Ishikawa (cell line): ENCODE measurements at regions not wholly inside any gene's neighbourhood (a gene's known extent, or its start where the extent isn't known, plus 50 kb on each side); places are given as distances from the start of the nearest gene placed in this dataset.

ENCODE experiments used
- CEBPB ChIP-seq: IDR thresholded peaks from 2 replicates; pipeline ENCODE4 v1.6.1; 2012
- CREB1 ChIP-seq: IDR thresholded peaks from 2 replicates; pipeline ENCODE4 v1.6.1; 2012; ENCODE audit warnings: low read depth
- EGR1 ChIP-seq: IDR thresholded peaks from 2 replicates; pipeline ENCODE4 v1.6.1; 2012
- EP300 ChIP-seq: IDR thresholded peaks from 2 replicates; pipeline ENCODE4 v1.6.1; 2012; ENCODE audit warnings: borderline replicate concordance
- FOXM1 ChIP-seq: IDR thresholded peaks from 2 replicates; pipeline ENCODE4 v1.6.1; 2012; ENCODE audit warnings: low read depth, borderline replicate concordance
- MAX ChIP-seq: IDR thresholded peaks from 2 replicates; pipeline ENCODE4 v1.6.1; 2012
- NFIC ChIP-seq: IDR thresholded peaks from 2 replicates; pipeline ENCODE4 v1.6.1; 2012
- RAD21 ChIP-seq: IDR thresholded peaks from 2 replicates; pipeline ENCODE4 v1.6.1; 2012; ENCODE audit warnings: low read depth
- TAF1 ChIP-seq: IDR thresholded peaks from 2 replicates; pipeline ENCODE4 v1.6.1; 2012; ENCODE audit warnings: low read depth, mild to moderate bottlenecking
- TCF12 ChIP-seq: IDR thresholded peaks from 2 replicates; pipeline ENCODE4 v1.6.1; 2012; ENCODE audit warnings: low read depth
- TEAD4 ChIP-seq: IDR thresholded peaks from 2 replicates; pipeline ENCODE4 v1.6.1; 2012
- YY1 ChIP-seq: IDR thresholded peaks from 2 replicates; pipeline ENCODE4 v1.6.1; 2012; ENCODE audit warnings: low read depth
- ZBTB7A ChIP-seq: IDR thresholded peaks from 2 replicates; pipeline ENCODE4 v1.6.1; 2012; ENCODE audit warnings: low read depth
- TF ChIP-seq, protein P1 (sequence below): IDR thresholded peaks from 2 replicates; pipeline ENCODE4 v1.6.1; 2012
- TF ChIP-seq, protein P2 (sequence below): IDR thresholded peaks from 2 replicates; pipeline ENCODE4 v1.6.1; 2012; ENCODE audit warnings: low read depth, mild to moderate bottlenecking

- TF ChIP-seq EP300 (no peak), TAF1 (no peak), EGR1 (no peak), TEAD4 (no peak), CEBPB (no peak), RAD21 (no peak), CREB1 (no peak), FOXM1 (no peak), MAX (no peak), NFIC (no peak), YY1 (no peak)
- TF ChIP-seq, protein P1, sequence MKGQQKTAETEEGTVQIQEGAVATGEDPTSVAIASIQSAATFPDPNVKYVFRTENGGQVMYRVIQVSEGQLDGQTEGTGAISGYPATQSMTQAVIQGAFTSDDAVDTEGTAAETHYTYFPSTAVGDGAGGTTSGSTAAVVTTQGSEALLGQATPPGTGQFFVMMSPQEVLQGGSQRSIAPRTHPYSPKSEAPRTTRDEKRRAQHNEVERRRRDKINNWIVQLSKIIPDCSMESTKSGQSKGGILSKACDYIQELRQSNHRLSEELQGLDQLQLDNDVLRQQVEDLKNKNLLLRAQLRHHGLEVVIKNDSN, result no peak
- TF ChIP-seq, protein P2, sequence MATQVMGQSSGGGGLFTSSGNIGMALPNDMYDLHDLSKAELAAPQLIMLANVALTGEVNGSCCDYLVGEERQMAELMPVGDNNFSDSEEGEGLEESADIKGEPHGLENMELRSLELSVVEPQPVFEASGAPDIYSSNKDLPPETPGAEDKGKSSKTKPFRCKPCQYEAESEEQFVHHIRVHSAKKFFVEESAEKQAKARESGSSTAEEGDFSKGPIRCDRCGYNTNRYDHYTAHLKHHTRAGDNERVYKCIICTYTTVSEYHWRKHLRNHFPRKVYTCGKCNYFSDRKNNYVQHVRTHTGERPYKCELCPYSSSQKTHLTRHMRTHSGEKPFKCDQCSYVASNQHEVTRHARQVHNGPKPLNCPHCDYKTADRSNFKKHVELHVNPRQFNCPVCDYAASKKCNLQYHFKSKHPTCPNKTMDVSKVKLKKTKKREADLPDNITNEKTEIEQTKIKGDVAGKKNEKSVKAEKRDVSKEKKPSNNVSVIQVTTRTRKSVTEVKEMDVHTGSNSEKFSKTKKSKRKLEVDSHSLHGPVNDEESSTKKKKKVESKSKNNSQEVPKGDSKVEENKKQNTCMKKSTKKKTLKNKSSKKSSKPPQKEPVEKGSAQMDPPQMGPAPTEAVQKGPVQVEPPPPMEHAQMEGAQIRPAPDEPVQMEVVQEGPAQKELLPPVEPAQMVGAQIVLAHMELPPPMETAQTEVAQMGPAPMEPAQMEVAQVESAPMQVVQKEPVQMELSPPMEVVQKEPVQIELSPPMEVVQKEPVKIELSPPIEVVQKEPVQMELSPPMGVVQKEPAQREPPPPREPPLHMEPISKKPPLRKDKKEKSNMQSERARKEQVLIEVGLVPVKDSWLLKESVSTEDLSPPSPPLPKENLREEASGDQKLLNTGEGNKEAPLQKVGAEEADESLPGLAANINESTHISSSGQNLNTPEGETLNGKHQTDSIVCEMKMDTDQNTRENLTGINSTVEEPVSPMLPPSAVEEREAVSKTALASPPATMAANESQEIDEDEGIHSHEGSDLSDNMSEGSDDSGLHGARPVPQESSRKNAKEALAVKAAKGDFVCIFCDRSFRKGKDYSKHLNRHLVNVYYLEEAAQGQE, result no peak
Observed at GRCh38 chr15:60243769-60244168, 154.0 kb downstream of the ANXA2 start.

DNA sequence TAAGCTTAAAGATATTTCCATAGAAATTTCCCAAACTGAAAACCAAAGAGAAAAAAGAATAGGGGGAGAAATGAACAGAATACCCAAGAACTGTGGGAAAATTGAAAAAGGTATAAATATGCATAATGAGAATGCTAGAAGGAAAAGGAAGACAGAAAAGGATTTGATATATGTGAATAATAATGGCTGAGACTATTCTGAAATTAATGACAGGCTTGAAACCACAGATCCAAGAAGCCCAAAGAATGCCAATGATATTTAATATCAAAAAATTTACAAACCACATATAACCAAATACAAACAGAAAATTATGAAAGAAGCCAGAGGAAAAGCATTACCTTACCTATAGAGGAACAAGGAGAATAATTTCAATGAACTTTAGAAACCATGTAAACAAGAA, 153.0 kb downstream of the ANXA2 start:
- TF ChIP-seq CEBPB (no peak), NFIC (no peak), CREB1 (no peak), EGR1 (no peak), TCF12 (no peak), FOXM1 (no peak), YY1 (no peak), ZBTB7A (no peak), EP300 (no peak), MAX (no peak), RAD21 (no peak), TAF1 (no peak), TEAD4 (no peak)
- TF ChIP-seq, protein P1, result no peak
- TF ChIP-seq, protein P2, result no peak

DNA sequence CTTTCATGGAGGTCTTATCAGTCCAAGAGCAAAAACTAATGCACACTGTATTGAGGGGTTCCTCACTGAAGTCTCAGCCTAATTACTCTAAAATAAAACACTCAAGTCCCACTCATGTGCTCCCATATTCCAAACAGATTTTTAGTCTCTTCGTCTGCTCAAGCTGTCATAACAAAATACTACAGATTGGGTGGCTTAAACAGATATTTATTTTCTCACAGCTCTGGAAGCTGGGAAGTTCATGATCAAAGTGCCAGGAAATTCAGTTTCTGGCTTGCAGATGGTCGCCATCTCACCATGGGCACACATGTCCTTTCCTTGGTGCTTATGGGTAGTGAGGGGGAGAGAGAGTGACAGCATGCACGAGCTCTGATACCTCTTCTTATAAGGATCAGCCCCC, 147.5 kb downstream of the ANXA2 start:
- no peak for TF ChIP-seq YY1
- TF ChIP-seq NFIC, result no peak
- TF ChIP-seq, protein P2, result no peak
- no peak for TF ChIP-seq TAF1
- no peak for TF ChIP-seq TCF12
- TF ChIP-seq, protein P1, result no peak
- TF ChIP-seq EGR1, result no peak
- no peak for TF ChIP-seq CEBPB
- TF ChIP-seq TEAD4, result no peak
- TF ChIP-seq MAX, result no peak
- no peak for TF ChIP-seq FOXM1
- TF ChIP-seq RAD21, result no peak
- TF ChIP-seq ZBTB7A, result no peak
- TF ChIP-seq CREB1, result no peak
- TF ChIP-seq EP300, result no peak

GRCh38 chr15:60251300-60252070, 146.3 kb downstream of the ANXA2 start:
- TF ChIP-seq NFIC, result no peak
- TF ChIP-seq YY1, result no peak
- no peak for TF ChIP-seq TAF1
- no peak for TF ChIP-seq EP300
- TF ChIP-seq, protein P2, result no peak
- TF ChIP-seq EGR1, result no peak
- no peak for TF ChIP-seq ZBTB7A
- TF ChIP-seq TEAD4, result no peak
- TF ChIP-seq CREB1, result no peak
